H9 (cell line): ENCODE measurements at regions not wholly inside any gene's neighbourhood (a gene's known extent, or its start where the extent isn't known, plus 50 kb on each side); places are given as distances from the start of the nearest gene placed in this dataset.

Source experiments
- DNase-seq: peaks from one replicate; pipeline ENCODE4 v3.0.0-alpha.2; 2017
- H2AFZ ChIP-seq: one replicate; pipeline ENCODE4 v1.6.1; 2013; ENCODE audit warnings: mild to moderate bottlenecking, low read length, control low read depth, moderate library complexity
- H2AK5ac ChIP-seq: 2 replicates; pipeline ENCODE4 v1.6.1; 2013; ENCODE audit warnings: low read length, control low read depth, mixed read lengths; ENCODE audit not compliant: insufficient read length
- H2BK120ac ChIP-seq: one replicate; pipeline ENCODE4 v1.6.1; 2013; ENCODE audit warnings: low read depth, mild to moderate bottlenecking, low read length, control low read depth, inconsistent platforms; ENCODE audit not compliant: poor library complexity, severe bottlenecking
- H2BK12ac ChIP-seq: 2 replicates; pipeline ENCODE4 v1.6.1; 2013; ENCODE audit warnings: low read length, control low read depth, mixed read lengths, low read depth; ENCODE audit not compliant: insufficient read length
- H2BK15ac ChIP-seq: 2 replicates; pipeline ENCODE4 v1.6.1; 2013; ENCODE audit warnings: low read depth, low read length, control low read depth
- H2BK20ac ChIP-seq: one replicate; pipeline ENCODE4 v1.6.1; 2013; ENCODE audit warnings: low read depth, mild to moderate bottlenecking, low read length, control low read depth, inconsistent platforms; ENCODE audit not compliant: poor library complexity, severe bottlenecking
- H2BK5ac ChIP-seq: 2 replicates; pipeline ENCODE4 v1.6.1; 2013; ENCODE audit warnings: low read length, control low read depth, mixed read lengths; ENCODE audit not compliant: insufficient read length
- H3K14ac ChIP-seq: 2 replicates; pipeline ENCODE4 v1.6.1; 2013; ENCODE audit warnings: low read length, control low read depth; ENCODE audit not compliant: insufficient read depth
- H3K18ac ChIP-seq: 2 replicates; pipeline ENCODE4 v1.6.1; 2013; ENCODE audit warnings: low read depth, mild to moderate bottlenecking, mixed read lengths, low read length, control low read depth; ENCODE audit not compliant: insufficient read length
- H3K23ac ChIP-seq: 2 replicates; pipeline ENCODE4 v1.6.1; 2013; ENCODE audit warnings: low read length, control low read depth, mixed read lengths, low read depth; ENCODE audit not compliant: insufficient read length
- H3K23me2 ChIP-seq: 2 replicates; pipeline ENCODE4 v1.6.1; 2013; ENCODE audit warnings: low read depth, mild to moderate bottlenecking, mixed read lengths, low read length, control low read depth; ENCODE audit not compliant: insufficient read length, poor library complexity, severe bottlenecking
- H3K27ac ChIP-seq: 2 replicates; pipeline ENCODE4 v1.5.1; 2013; ENCODE audit warnings: low read length, control low read depth, mixed read lengths, low read depth; ENCODE audit not compliant: insufficient read length
- H3K27me3 ChIP-seq: 2 replicates; pipeline ENCODE4 v1.6.1; 2013; ENCODE audit warnings: low read length, control low read depth, inconsistent platforms; ENCODE audit not compliant: insufficient read depth
- H3K4ac ChIP-seq: 2 replicates; pipeline ENCODE4 v1.6.1; 2013; ENCODE audit warnings: low read depth, mild to moderate bottlenecking, control low read depth, inconsistent platforms, low read length, moderate library complexity
- H3K4me1 ChIP-seq: 2 replicates; pipeline ENCODE4 v1.6.1; 2013; ENCODE audit warnings: low read length, control low read depth, inconsistent platforms; ENCODE audit not compliant: insufficient read depth
- H3K4me2 ChIP-seq: 2 replicates; pipeline ENCODE4 v1.6.1; 2013; ENCODE audit warnings: low read length, control low read depth, mixed read lengths; ENCODE audit not compliant: insufficient read length, insufficient read depth
- H3K56ac ChIP-seq: 2 replicates; pipeline ENCODE4 v1.6.1; 2013; ENCODE audit warnings: low read depth, mild to moderate bottlenecking, mixed read lengths, low read length, control low read depth; ENCODE audit not compliant: insufficient read length
- H3K79me1 ChIP-seq: 2 replicates; pipeline ENCODE4 v1.6.1; 2013; ENCODE audit warnings: low read depth, mild to moderate bottlenecking, moderate library complexity, low read length, control low read depth, inconsistent platforms; ENCODE audit not compliant: insufficient read depth, poor library complexity, severe bottlenecking
- H3K79me2 ChIP-seq: 2 replicates; pipeline ENCODE4 v1.6.1; 2013; ENCODE audit warnings: low read length, control low read depth, inconsistent platforms; ENCODE audit not compliant: insufficient read depth
- H3K9ac ChIP-seq: 2 replicates; pipeline ENCODE4 v1.6.1; 2013; ENCODE audit warnings: low read length, control low read depth, mixed read lengths; ENCODE audit not compliant: insufficient read length; ENCODE audit errors: extremely low read depth
- H3K9me3 ChIP-seq: one replicate; pipeline ENCODE4 v1.6.1; 2013; ENCODE audit warnings: low read depth, low read length, inconsistent platforms; ENCODE audit not compliant: control insufficient read depth
- H3T11ph ChIP-seq: one replicate; pipeline ENCODE4 v1.6.1; 2013; ENCODE audit warnings: mild to moderate bottlenecking, low read length, control low read depth, inconsistent platforms
- H4K20me1 ChIP-seq: one replicate; pipeline ENCODE4 v1.6.1; 2013; ENCODE audit not compliant: control insufficient read depth, insufficient read length, insufficient read depth
- H4K5ac ChIP-seq: 2 replicates; pipeline ENCODE4 v1.6.1; 2013; ENCODE audit warnings: low read depth, mild to moderate bottlenecking, mixed read lengths, low read length, control low read depth; ENCODE audit not compliant: insufficient read length
- H4K8ac ChIP-seq: replicated peaks from 2 replicates; pipeline ENCODE4 v1.6.1; 2013; ENCODE audit warnings: low read length, control low read depth, mixed read lengths, low read depth; ENCODE audit not compliant: insufficient read length
- H4K91ac ChIP-seq: 2 replicates; pipeline ENCODE4 v1.6.1; 2013; ENCODE audit warnings: low read depth, mild to moderate bottlenecking, moderate library complexity, mixed read lengths, low read length, control low read depth; ENCODE audit not compliant: insufficient read length
- H3K27ac Mint-ChIP-seq, 3 experiments: 2 replicates in 2 of 3; 3 replicates in 1 of 3; pipeline ENCODE4 v1.8.0; 2020 to 2021; ENCODE audit warnings: mixed read lengths in 3 of 3, mild to moderate bottlenecking in 1 of 3, moderate library complexity in 1 of 3
- H3K27me3 Mint-ChIP-seq: 2 replicates; pipeline ENCODE4 v1.8.0; 2021; ENCODE audit warnings: low read depth, mild to moderate bottlenecking, moderate library complexity, mixed read lengths
- H3K36me3 Mint-ChIP-seq, 3 experiments: 2 replicates in 2 of 3; 3 replicates in 1 of 3; pipeline ENCODE4 v1.8.0; 2020 to 2021; ENCODE audit warnings: low read depth in 3 of 3, mixed read lengths in 3 of 3; ENCODE audit not compliant: insufficient read depth in 1 of 3
- H3K4me1 Mint-ChIP-seq, 2 experiments: 2 replicates each; pipeline ENCODE4 v1.8.0; 2020; ENCODE audit warnings: mixed read lengths in 2 of 2
- H3K4me3 Mint-ChIP-seq, 2 experiments: 2 replicates in 1 of 2; 3 replicates in 1 of 2; pipeline ENCODE4 v1.8.0; 2020 to 2021; ENCODE audit warnings: mild to moderate bottlenecking in 2 of 2, mixed read lengths in 2 of 2, moderate library complexity in 1 of 2
- H3K9me3 Mint-ChIP-seq, 2 experiments: 2 replicates in 1 of 2; 3 replicates in 1 of 2; pipeline ENCODE4 v1.8.0; 2020; ENCODE audit warnings: mild to moderate bottlenecking in 2 of 2, mixed read lengths in 2 of 2, moderate library complexity in 1 of 2
- CTCF ChIP-seq: fragments of 200-600 bp; sonication (generic); conservative IDR thresholded peaks from 3 replicates; pipeline ENCODE4 v1.8.0; 2021; ENCODE audit warnings: antibody characterized with exemption, mild to moderate bottlenecking
- WGBS: extraction: QIAGEN DNeasy Blood & Tissue Kit; methylation state at CpG from one replicate; pipeline ENCODE4 v1.1.7; 2013; ENCODE audit warnings: missing lambda C conversion rate, low lambda C conversion rate, mixed read lengths; ENCODE audit not compliant: insufficient read length; ENCODE audit errors: extremely low coverage; 5-methylcytosine and 5-hydroxymethylcytosine counted together

GRCh38 chr4:157885811-157886210 lies 287.0 kb downstream of the GASK1B start:
- no peak overlapping the region for H2AK5ac ChIP-seq
- H3K36me3 Mint-ChIP-seq, result no peaks in the 10 kb centered on the region
- no peaks in the 10 kb centered on the region for H3K79me2 ChIP-seq
- H3K79me1 ChIP-seq, result no peaks in the 10 kb centered on the region
- H3K27ac Mint-ChIP-seq, result no peak overlapping the region
- H2BK20ac ChIP-seq, result no peak overlapping the region
- H3K27me3 Mint-ChIP-seq, result no peaks in the 10 kb centered on the region
- no peak overlapping the region for H3K27ac ChIP-seq
- no peaks in the 10 kb centered on the region for H3K27me3 ChIP-seq
- no peak overlapping the region for H3K4ac ChIP-seq
- H3K56ac ChIP-seq, result no peak overlapping the region
- no peak overlapping the region for H3K18ac ChIP-seq
- no peak for DNase-seq
- WGBS, result no CpG with 5 or more reads among the region's 3 CpGs
- H2BK15ac ChIP-seq, result no peak overlapping the region
- no peaks in the 10 kb centered on the region for H3K23me2 ChIP-seq
- no peak overlapping the region for H3K4me2 ChIP-seq
- H3T11ph ChIP-seq, result no peak overlapping the region
- H4K91ac ChIP-seq, result no peak overlapping the region
- no peak overlapping the region for H3K9ac ChIP-seq
- TF ChIP-seq CTCF, result no peak
- H4K20me1 ChIP-seq, result no peaks in the 10 kb centered on the region
- no peaks in the 10 kb centered on the region for H3K9me3 ChIP-seq
- H2BK12ac ChIP-seq, result no peak overlapping the region
- no peak overlapping the region for H3K23ac ChIP-seq
- no peaks in the 10 kb centered on the region for H3K4me1 ChIP-seq
- no peak overlapping the region for H2BK120ac ChIP-seq
- no peak overlapping the region for H2BK5ac ChIP-seq
- no peaks in the 10 kb centered on the region for H3K9me3 Mint-ChIP-seq
- no peak overlapping the region for H4K8ac ChIP-seq
- peaks cover 7 to 11% of the 10 kb centered on the region in 2 experiments; a peak in 3 of 4 replicates for H3K4me1 Mint-ChIP-seq
- no peak overlapping the region for H2AFZ ChIP-seq
- H3K4me3 Mint-ChIP-seq, result no peak overlapping the region
- no peak overlapping the region for H4K5ac ChIP-seq
- H3K14ac ChIP-seq, result no peak overlapping the region
